NCI-H510A (cell line): ENCODE measurements at regions not wholly inside any gene's neighbourhood (a gene's known extent, or its start where the extent isn't known, plus 50 kb on each side); places are given as distances from the start of the nearest gene placed in this dataset.

Experiments
- DNase-seq: peaks from one replicate; lab custom pipeline; 2025; lab: John Stamatoyannopoulos, UW

- DNase-seq, result no peak
These were observed 253.0 kb upstream of the KLHL29 start for GRCh38 chr2:23132000-23132399.

GRCh38 chr2:23132823-23133595 lies 252.0 kb upstream of the KLHL29 start:
- no peak for DNase-seq

- DNase-seq, result no peak
These were observed 250.3 kb upstream of the KLHL29 start for GRCh38 chr2:23134726-23135125.

- DNase-seq, result no peak
These were observed 249.4 kb upstream of the KLHL29 start for GRCh38 chr2:23135481-23136100.

GRCh38 chr2:23137166-23137565 lies 247.8 kb upstream of the KLHL29 start:
- DNase-seq, result no peak

GRCh38 chr2:23138701-23139100 lies 246.3 kb upstream of the KLHL29 start:
- DNase-seq, result no peak

GRCh38 chr2:23145460-23145859 lies 239.5 kb upstream of the KLHL29 start:
- no peak for DNase-seq

- DNase-seq, result no peak
These were observed 239.0 kb upstream of the KLHL29 start for GRCh38 chr2:23146011-23146410.

- no peak for DNase-seq
These were observed 236.6 kb upstream of the KLHL29 start for GRCh38 chr2:23148342-23148741.

- DNase-seq, result no peak
These were observed 235.2 kb upstream of the KLHL29 start for GRCh38 chr2:23149777-23150176.

GRCh38 chr2:23153484-23153883 lies 231.5 kb upstream of the KLHL29 start:
- DNase-seq, result no peak

GRCh38 chr2:23155022-23155421 lies 230.0 kb upstream of the KLHL29 start:
- DNase-seq, result no peak

- no peak for DNase-seq
These were observed 227.2 kb upstream of the KLHL29 start for GRCh38 chr2:23157812-23158211.

GRCh38 chr2:23158306-23158705 lies 226.7 kb upstream of the KLHL29 start:
- DNase-seq, result no peak

GRCh38 chr2:23159746-23160405 lies 225.1 kb upstream of the KLHL29 start:
- DNase-seq, result no peak

GRCh38 chr2:23164173-23164572 lies 220.8 kb upstream of the KLHL29 start:
- no peak for DNase-seq

- DNase-seq, result no peak
These were observed 215.1 kb upstream of the KLHL29 start for GRCh38 chr2:23169896-23170295.

- DNase-seq, result no peak
These were observed 213.9 kb upstream of the KLHL29 start for GRCh38 chr2:23171108-23171507.

GRCh38 chr2:23178396-23178795 lies 206.6 kb upstream of the KLHL29 start:
- no peak for DNase-seq

- no peak for DNase-seq
These were observed 201.2 kb upstream of the KLHL29 start for GRCh38 chr2:23183733-23184132.

- DNase-seq, result no peak
These were observed 186.5 kb upstream of the KLHL29 start for GRCh38 chr2:23198316-23199114.

- DNase-seq, result no peak
These were observed 185.7 kb upstream of the KLHL29 start for GRCh38 chr2:23199115-23199918.
